HG02642 (cell line): ENCODE measurements at regions not wholly inside any gene's neighbourhood (a gene's known extent, or its start where the extent isn't known, plus 50 kb on each side); places are given as distances from the start of the nearest gene placed in this dataset.

Experiments
- ATAC-seq: cut with Tn5 transposase; IDR thresholded peaks from one replicate; pipeline ENCODE4 v1.9.1; 2021; ENCODE audit warnings: mild to moderate bottlenecking; ENCODE audit not compliant: unreplicated experiment, poor library complexity

DNA sequence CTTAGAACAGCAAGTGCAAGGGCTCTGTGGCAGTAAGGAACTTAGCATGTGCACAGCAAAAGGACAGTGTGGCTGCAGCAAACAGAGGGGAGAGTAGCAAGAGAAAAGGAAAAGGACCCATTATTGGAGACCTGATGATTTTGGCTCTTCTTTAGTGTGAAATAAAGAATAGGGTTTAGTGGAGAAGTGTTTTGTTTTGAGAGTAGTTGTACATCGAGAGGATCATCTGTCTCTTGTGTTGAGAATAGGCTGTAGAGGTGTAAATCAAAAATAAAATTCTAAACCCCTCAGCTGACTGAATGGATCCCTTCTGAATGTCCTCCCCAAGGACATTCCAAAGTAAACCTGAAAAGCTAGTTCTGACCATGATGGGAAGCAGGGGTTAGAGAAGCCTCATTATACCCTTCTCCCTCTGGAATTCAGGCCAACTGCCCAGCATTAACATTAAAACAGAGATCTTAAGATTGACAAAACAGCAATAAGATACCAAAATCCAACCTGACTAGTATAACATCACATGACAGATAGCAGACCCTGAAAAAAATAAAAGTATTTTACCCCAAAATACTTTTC lies 73.6 kb upstream of the OBI1 start:
- ATAC-seq = no peak

DNA sequence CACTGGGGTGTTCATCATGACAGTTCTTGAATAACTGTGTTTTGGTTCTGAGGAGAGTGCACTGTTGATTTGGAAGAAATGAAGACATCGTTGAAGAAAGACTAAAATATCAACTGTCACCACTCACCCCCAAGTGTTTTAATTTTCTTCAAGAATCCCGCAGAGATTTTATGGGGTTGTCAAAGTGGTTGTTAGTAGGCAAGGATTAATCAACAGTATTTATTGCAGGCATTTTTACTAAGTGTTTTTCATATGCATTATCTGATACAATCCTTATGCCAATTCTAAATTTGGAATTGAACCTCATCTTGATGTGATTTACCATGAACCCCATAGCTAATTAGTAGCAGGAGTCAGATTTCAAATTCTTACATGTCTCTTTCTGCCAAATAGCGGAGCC lies 63.7 kb upstream of the OBI1 start:
- no peak for ATAC-seq

DNA sequence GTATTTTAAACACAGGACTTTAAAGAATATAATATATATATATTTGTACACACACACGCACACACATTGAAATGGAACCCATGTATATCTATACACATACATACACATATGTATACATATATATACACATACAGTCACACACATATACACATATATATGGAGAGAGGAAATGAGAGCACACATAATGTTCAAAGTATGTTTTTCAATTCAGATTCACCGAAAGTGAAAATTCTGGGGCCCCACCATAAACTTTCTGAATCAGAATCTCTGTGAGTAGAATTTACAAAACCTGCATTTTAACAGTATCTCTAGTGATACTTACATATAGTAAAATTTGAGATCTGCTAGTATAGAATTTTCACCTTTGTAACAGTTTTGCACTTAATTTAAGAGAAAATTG lies 60.4 kb upstream of the OBI1 start:
- ATAC-seq = no peak

- no peak for ATAC-seq
Measured at GRCh38 chr13:78714717-78715116, 55.8 kb upstream of the OBI1 start.

DNA sequence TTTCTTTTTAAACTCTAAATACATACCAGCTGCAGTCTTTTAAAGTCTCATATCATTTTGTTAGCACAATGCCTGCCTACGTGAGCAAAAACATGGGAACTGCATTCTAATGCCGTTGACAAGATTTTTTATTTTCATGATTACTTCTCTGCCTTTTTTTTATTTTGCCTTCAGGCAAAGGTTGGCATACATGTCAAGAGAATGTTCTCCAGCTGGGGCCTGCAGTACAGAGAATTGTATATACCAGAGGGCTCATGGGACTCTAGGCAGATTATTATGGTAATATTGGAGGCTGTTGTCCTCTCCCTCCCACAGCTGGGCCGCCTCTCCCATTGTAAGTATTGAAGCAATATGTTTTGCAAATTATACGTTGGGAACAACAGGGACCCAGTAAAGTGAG lies 53.9 kb upstream of the OBI1 start:
- ATAC-seq = no peak

- ATAC-seq = no peak
Measured at GRCh38 chr13:78709028-78709427, 50.1 kb upstream of the OBI1 start.
